Body of pancreas (tissue), 4 donors: ENCODE measurements at regions not wholly inside any gene's neighbourhood (a gene's known extent, or its start where the extent isn't known, plus 50 kb on each side); places are given as distances from the start of the nearest gene placed in this dataset.

ENCODE experiments used
- ATAC-seq: fragments of 150-250 bp; one replicate; pipeline ENCODE4 v1.9.1; 2016
- DNase-seq, 4 donors: peaks; one replicate each; pipeline ENCODE4 v3.0.0-alpha.2; 2019
- H3K27ac ChIP-seq, 4 donors: fragments of 200-600 bp; sonication (generic); 1 replicate in 3 of 4; 2 replicates in 1 of 4; pipeline versions ENCODE4 v1.5.1 to v1.6.1; 2016 to 2019; ENCODE audit warnings: mild to moderate bottlenecking in 1 of 4, mixed read lengths in 1 of 4, moderate library complexity in 1 of 4
- H3K27me3 ChIP-seq, 2 donors: fragments of 200-600 bp; sonication (generic); one replicate each; pipeline ENCODE4 v1.6.0; 2016; ENCODE audit warnings: mild to moderate bottlenecking in 1 of 2
- H3K36me3 ChIP-seq, 2 donors: fragments of 200-600 bp; sonication (generic); replicated peaks in 1 of 2; 2 replicates each; pipeline ENCODE4 v1.5.1; 2016; ENCODE audit warnings: low read depth in 2 of 2; ENCODE audit not compliant: insufficient read depth in 1 of 2
- H3K4me1 ChIP-seq: fragments of 200-600 bp; sonication (generic); one replicate; pipeline ENCODE4 v1.6.0; 2016
- H3K4me3 ChIP-seq, 2 donors: fragments of 200-600 bp; sonication (generic); 1 replicate in 1 of 2; 2 replicates in 1 of 2; pipeline ENCODE4 v1.5.1; 2016 to 2019
- H3K9me3 ChIP-seq, 3 donors: fragments of 200-600 bp; sonication (generic); 1 replicate in 2 of 3; 2 replicates in 1 of 3; pipeline ENCODE4 v1.5.1; 2016
- POLR2A ChIP-seq, 3 donors: fragments of 450-650 bp; IDR thresholded peaks; one replicate each; pipeline ENCODE4 v1.6.1; 2016; ENCODE audit warnings: antibody characterized with exemption in 3 of 3, mild to moderate bottlenecking in 2 of 3
- WGBS, 2 donors: methylation state at CpG; one replicate each; pipeline ENCODE4 v1.1.5; 2017; 5-methylcytosine and 5-hydroxymethylcytosine counted together
- intact Hi-C: fragments of 100-400 bp; cut with DNase I; formaldehyde crosslinking; loops from one replicate; pipeline ENCODE4 v1.15.1; 2023
- TF ChIP-seq, protein P1 (sequence below), 7 experiments: fragments of 450-650 bp in 4 of 7; fragments of 200-600 bp in 3 of 7; sonication (generic) in 3 of 7; IDR thresholded peaks; one replicate each; pipeline ENCODE4 v1.5.1; 2016 to 2019; ENCODE audit warnings: antibody characterized with exemption in 7 of 7

DNA sequence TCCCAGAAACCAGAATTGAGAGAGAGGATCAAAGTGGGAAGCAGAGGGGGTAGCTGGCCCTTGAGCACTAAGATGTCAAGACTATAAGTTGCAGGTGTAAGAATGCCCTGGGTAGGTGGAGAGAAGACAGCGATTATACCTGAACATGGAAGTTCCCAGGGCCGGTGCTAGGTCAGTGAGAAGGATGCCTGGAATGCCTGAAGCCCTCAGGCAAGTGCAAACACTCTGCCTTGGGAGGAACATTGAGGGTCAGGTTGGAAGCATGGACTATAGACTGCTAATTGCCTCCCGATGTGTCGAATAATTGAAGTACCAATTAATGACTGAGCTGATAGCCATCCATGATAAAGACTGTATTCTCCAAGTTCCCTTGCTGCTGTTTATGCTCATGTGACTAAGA is 185.5 kb downstream of the DMRT2 start:
- H3K4me1 ChIP-seq = peaks cover 14% of the 10 kb centered on the region
- ATAC-seq (no peak), DNase-seq (no peak)
- intact Hi-C loops = no loop called here
- no peaks in the 10 kb centered on the region for H3K27me3 ChIP-seq
- H3K27ac ChIP-seq = no peak overlapping the region
- no peak for TF ChIP-seq POLR2A (IDR thresholded peaks at IDR 0.05)
- TF ChIP-seq, protein P1, sequence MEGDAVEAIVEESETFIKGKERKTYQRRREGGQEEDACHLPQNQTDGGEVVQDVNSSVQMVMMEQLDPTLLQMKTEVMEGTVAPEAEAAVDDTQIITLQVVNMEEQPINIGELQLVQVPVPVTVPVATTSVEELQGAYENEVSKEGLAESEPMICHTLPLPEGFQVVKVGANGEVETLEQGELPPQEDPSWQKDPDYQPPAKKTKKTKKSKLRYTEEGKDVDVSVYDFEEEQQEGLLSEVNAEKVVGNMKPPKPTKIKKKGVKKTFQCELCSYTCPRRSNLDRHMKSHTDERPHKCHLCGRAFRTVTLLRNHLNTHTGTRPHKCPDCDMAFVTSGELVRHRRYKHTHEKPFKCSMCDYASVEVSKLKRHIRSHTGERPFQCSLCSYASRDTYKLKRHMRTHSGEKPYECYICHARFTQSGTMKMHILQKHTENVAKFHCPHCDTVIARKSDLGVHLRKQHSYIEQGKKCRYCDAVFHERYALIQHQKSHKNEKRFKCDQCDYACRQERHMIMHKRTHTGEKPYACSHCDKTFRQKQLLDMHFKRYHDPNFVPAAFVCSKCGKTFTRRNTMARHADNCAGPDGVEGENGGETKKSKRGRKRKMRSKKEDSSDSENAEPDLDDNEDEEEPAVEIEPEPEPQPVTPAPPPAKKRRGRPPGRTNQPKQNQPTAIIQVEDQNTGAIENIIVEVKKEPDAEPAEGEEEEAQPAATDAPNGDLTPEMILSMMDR (IDR thresholded peaks at IDR 0.05) = no peak
- no peaks in the 10 kb centered on the region for H3K9me3 ChIP-seq
- no peaks in the 10 kb centered on the region for H3K36me3 ChIP-seq
- H3K4me3 ChIP-seq = no peak overlapping the region
- WGBS, 2 donors = 66 to 74% methylated on average over 4 of the region's 4 CpGs

DNA sequence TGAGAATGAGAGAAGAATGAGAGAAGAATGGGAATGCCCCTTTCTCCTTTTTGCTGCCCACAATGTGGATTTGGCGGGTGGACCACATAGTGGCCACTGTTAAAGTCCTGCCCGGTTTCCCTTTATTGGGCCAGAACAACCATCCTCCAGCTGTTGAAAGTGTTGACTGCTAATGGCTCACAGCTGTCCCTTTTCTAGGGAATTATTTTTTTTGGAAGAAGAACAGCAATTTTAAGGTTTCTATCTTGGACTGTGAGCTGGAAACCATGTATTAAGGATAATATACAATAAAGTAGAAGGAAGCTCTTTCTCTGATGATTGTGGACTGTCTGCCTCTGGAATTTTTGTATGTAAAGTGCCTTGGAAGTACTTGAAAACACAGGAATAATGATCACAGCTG is 185.9 kb downstream of the DMRT2 start:
- H3K4me3 ChIP-seq = no peak overlapping the region
- DNase-seq (no peak), ATAC-seq (no peak)
- no peaks in the 10 kb centered on the region for H3K27me3 ChIP-seq
- peaks cover 14% of the 10 kb centered on the region for H3K4me1 ChIP-seq
- no peaks in the 10 kb centered on the region for H3K9me3 ChIP-seq
- TF ChIP-seq, protein P1 (IDR thresholded peaks at IDR 0.05) = no peak
- no peak for TF ChIP-seq POLR2A (IDR thresholded peaks at IDR 0.05)
- intact Hi-C loops = no loop called here
- no peaks in the 10 kb centered on the region for H3K36me3 ChIP-seq
- no peak overlapping the region for H3K27ac ChIP-seq
- WGBS, 2 donors = 84 to 90% methylated on average over 2 of the region's 2 CpGs

DNA sequence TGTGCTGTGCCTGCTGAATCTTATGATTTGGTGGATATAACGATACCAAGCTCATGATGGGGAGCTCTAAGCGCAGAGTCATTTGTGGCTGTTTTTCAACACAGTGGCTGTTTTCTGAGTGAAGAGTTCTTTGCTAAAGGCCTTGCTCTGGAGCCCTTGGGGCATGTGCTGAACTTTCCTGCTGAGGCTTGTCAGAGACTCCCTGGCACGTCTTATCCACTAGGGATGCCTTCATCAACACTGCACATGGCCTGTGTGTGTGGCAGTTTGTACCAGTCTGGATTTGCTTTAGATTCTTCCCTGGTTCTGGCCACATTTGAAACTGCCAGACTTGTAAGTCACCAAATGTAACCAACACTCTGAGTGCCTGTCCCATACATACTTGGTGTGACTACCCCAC is 188.2 kb downstream of the DMRT2 start:
- TF ChIP-seq, protein P1 (IDR thresholded peaks at IDR 0.05) = no peak
- TF ChIP-seq POLR2A (IDR thresholded peaks at IDR 0.05) = no peak
- intact Hi-C loops = no loop called here
- H3K36me3 ChIP-seq = no peaks in the 10 kb centered on the region
- 73 to 83% methylated on average over 3 of the region's 3 CpGs for WGBS, 2 donors
- no peaks in the 10 kb centered on the region for H3K9me3 ChIP-seq
- ATAC-seq (no peak), DNase-seq (no peak)
- H3K4me1 ChIP-seq = no peaks in the 10 kb centered on the region
- no peak overlapping the region for H3K4me3 ChIP-seq
- no peak overlapping the region for H3K27ac ChIP-seq
- H3K27me3 ChIP-seq = no peaks in the 10 kb centered on the region

DNA sequence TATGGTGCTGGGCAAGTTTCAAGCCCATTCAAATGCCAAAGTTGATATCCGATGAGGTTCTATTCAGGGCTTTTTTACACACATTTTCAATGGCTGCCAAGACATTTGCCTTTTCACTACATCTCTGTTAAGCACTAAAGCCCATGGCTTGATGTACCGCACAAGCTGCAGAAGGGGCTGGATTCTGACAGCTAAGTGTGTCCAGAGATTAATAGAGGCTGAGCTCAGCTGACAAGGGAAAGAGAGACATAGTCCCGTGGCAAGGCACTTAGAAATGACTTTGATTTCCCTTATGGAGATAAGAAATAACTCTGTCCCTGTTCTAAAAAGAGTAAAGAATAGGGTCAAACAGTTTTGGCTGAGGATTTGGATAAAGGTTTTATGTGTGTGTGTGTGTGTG is 198.6 kb downstream of the DMRT2 start:
- intact Hi-C loops = no loop called here
- no peak for ATAC-seq
- H3K27me3 ChIP-seq = no peaks in the 10 kb centered on the region
- DNase-seq = no peak
- no peaks in the 10 kb centered on the region for H3K9me3 ChIP-seq
- no peak for TF ChIP-seq POLR2A (IDR thresholded peaks at IDR 0.05)
- TF ChIP-seq, protein P1 (IDR thresholded peaks at IDR 0.05) = no peak
- 64 to 74% methylated on average over 3 of the region's 3 CpGs for WGBS, 2 donors
- H3K4me1 ChIP-seq = peaks cover 8% of the 10 kb centered on the region
- no peak overlapping the region for H3K4me3 ChIP-seq
- no peak overlapping the region for H3K27ac ChIP-seq
- no peaks in the 10 kb centered on the region for H3K36me3 ChIP-seq

DNA sequence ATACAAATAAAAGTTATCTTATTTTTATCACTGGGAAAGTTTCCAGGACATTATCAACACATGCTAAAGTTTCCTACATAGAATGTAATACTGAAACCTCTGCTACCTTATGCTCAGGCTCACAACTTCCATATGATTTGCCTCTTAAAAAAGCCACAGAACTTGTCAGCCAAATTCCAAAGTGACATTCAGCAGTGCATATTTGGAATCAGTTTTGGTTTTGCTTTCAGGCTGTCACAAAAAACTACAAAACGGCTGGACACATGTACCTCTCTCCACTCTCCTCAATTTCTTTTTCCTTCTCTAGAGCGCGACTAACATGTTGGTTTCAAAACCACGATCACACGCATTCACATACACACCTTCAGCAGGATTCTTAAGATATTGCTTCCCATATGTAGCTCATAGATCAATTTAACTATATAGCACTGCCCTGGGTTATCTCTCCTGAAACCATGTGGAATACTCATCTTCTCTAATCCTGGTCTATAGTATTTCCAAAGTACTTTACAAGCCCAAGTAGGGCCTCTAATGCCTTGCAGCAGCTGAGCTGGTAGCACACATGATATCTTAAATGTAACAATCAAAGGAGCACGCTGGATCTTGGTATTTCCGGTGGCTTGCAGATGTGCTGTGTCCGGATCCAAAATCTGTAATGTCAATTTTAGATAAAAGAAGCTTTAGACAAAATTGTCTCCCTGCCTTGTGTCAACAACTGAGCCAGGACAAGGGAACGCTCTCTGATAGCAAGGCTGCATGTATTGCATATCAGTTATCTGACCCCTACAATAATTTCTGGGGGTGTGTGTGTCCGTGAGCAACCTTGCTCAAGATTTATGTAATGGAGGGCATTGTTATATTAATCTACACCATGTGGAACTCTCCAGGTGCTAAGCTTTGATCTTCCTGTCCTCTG is 203.2 kb downstream of the DMRT2 start:
- Histone ChIP-seq H3K27me3 (no peaks in the 10 kb centered on the region), H3K36me3 (no peaks in the 10 kb centered on the region), H3K4me1 (peaks cover 8% of the 10 kb centered on the region), H3K27ac (no peak overlapping the region), H3K4me3 (no peak overlapping the region), H3K9me3 (no peaks in the 10 kb centered on the region)
- ATAC-seq (no peak), DNase-seq (no peak)
- intact Hi-C loops = no loop called here
- TF ChIP-seq, protein P1 (IDR thresholded peaks at IDR 0.05) = no peak
- no peak for TF ChIP-seq POLR2A (IDR thresholded peaks at IDR 0.05)
- WGBS, 2 donors = 63 to 64% methylated on average over 10 of the region's 10 CpGs
